Right atrium auricular region (tissue), 2 donors: ENCODE measurements at regions not wholly inside any gene's neighbourhood (a gene's known extent, or its start where the extent isn't known, plus 50 kb on each side); places are given as distances from the start of the nearest gene placed in this dataset.

Experiments
- DNase-seq: peaks from one replicate; pipeline ENCODE4 v3.0.0-alpha.2; 2019; ENCODE audit warnings: low spot score
- H3K27ac ChIP-seq, 2 donors: fragments of 200-600 bp; sonication (generic); 1 replicate in 1 of 2; 2 replicates in 1 of 2; pipeline ENCODE4 v1.5.1; 2016 to 2019
- H3K27me3 ChIP-seq, 2 donors: fragments of 200-600 bp; sonication (generic); one replicate each; pipeline versions ENCODE4 v1.5.1 to v1.6.0; 2017 to 2019
- H3K36me3 ChIP-seq: fragments of 200-600 bp; sonication (generic); one replicate; pipeline ENCODE4 v1.5.1; 2016
- H3K4me1 ChIP-seq, 2 donors: fragments of 200-600 bp; sonication (generic); one replicate each; pipeline versions ENCODE4 v1.5.1 to v1.6.0; 2017 to 2019
- H3K4me3 ChIP-seq, 2 donors: fragments of 200-600 bp; sonication (generic); 1 replicate in 1 of 2; 2 replicates in 1 of 2; pipeline ENCODE4 v1.5.1; 2017 to 2019; ENCODE audit warnings: mild to moderate bottlenecking in 1 of 2, moderate library complexity in 1 of 2
- H3K9me3 ChIP-seq, 2 donors: fragments of 200-600 bp; sonication (generic); one replicate each; pipeline ENCODE4 v1.5.1; 2019
- CTCF ChIP-seq, 2 donors: fragments of 200-600 bp; sonication (generic); IDR thresholded peaks; one replicate each; pipeline ENCODE4 v1.5.1; 2019; ENCODE audit warnings: antibody characterized with exemption in 2 of 2

- no peak overlapping the region for H3K27ac ChIP-seq
- no peak overlapping the region for H3K4me3 ChIP-seq
- H3K27me3 ChIP-seq, result no peaks in the 10 kb centered on the region
- TF ChIP-seq CTCF (IDR thresholded peaks at IDR 0.05), result no peak
- H3K36me3 ChIP-seq, result no peaks in the 10 kb centered on the region
- H3K9me3 ChIP-seq, result no peaks in the 10 kb centered on the region
- H3K4me1 ChIP-seq, result no peaks in the 10 kb centered on the region
- DNase-seq, result no peak
Observed at GRCh38 chr5:89411891-89412290, 528.9 kb upstream of the MEF2C start.

GRCh38 chr5:89407054-89407453, 524.1 kb upstream of the MEF2C start:
- Histone ChIP-seq H3K27ac (no peak overlapping the region), H3K4me3 (no peak overlapping the region), H3K27me3 (no peaks in the 10 kb centered on the region), H3K36me3 (no peaks in the 10 kb centered on the region), H3K4me1 (no peaks in the 10 kb centered on the region), H3K9me3 (no peaks in the 10 kb centered on the region)
- DNase-seq, result no peak
- TF ChIP-seq CTCF (IDR thresholded peaks at IDR 0.05), result no peak

- Histone ChIP-seq H3K27ac (no peak overlapping the region), H3K4me1 (no peaks in the 10 kb centered on the region), H3K27me3 (no peaks in the 10 kb centered on the region), H3K9me3 (no peaks in the 10 kb centered on the region), H3K4me3 (no peak overlapping the region), H3K36me3 (no peaks in the 10 kb centered on the region)
- no peak for DNase-seq
- TF ChIP-seq CTCF (IDR thresholded peaks at IDR 0.05), result no peak
Observed at GRCh38 chr5:89401659-89402058, 518.7 kb upstream of the MEF2C start.

DNA sequence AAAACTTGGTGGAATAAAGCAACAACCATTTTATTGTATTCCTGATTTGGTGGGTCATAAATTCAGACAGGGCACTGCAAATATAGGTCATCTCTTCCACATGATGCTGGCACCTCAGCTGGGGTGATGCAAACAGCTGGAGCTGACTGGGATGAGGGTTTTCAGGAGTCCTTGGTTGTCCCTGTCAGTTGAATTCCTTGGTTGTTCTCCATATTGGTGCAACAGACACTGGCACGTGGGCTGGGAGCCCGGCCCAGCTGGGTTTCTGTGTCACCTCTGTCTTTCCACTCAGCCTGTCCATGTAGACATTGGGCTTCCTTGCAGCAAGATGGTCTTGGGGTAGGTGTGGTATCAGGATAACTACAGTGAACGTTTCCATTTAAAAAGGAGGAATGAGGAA, 518.0 kb upstream of the MEF2C start:
- no peak for TF ChIP-seq CTCF (IDR thresholded peaks at IDR 0.05)
- H3K4me1 ChIP-seq, result no peaks in the 10 kb centered on the region
- H3K36me3 ChIP-seq, result no peaks in the 10 kb centered on the region
- DNase-seq, result no peak
- no peaks in the 10 kb centered on the region for H3K9me3 ChIP-seq
- no peak overlapping the region for H3K4me3 ChIP-seq
- no peaks in the 10 kb centered on the region for H3K27me3 ChIP-seq
- H3K27ac ChIP-seq, result no peak overlapping the region

GRCh38 chr5:89399548-89399947, 516.6 kb upstream of the MEF2C start:
- H3K27ac ChIP-seq, result no peak overlapping the region
- no peak for TF ChIP-seq CTCF (IDR thresholded peaks at IDR 0.05)

DNA sequence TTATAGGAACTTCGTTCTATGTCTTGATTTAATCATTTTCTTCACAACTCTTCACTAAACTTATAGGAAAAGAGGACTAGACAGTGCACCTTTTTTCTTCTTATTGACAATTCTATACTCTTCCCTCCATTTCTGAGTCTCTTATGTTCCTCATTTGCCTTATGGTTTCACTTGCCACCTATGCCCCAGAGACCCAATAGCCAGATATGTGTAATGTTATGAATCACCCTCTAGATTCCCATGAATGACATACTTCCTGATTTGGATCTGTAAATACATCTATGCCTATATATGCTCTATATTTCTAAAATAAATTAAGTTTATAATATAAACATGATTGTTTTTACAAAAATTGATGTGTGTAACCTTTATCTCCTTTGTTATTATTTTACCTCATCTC, 514.1 kb upstream of the MEF2C start:
- Histone ChIP-seq H3K27ac (peak overlapping the region in 1 of 2 donors; percentile 46), H3K36me3 (no peaks in the 10 kb centered on the region), H3K27me3 (no peaks in the 10 kb centered on the region), H3K4me1 (no peaks in the 10 kb centered on the region), H3K9me3 (no peaks in the 10 kb centered on the region), H3K4me3 (no peak overlapping the region)
- DNase-seq, result no peak
- no peak for TF ChIP-seq CTCF (IDR thresholded peaks at IDR 0.05)

More at GRCh38 chr5:89399548-89399947, 516.6 kb upstream of the MEF2C start:
- H3K4me1 ChIP-seq, result no peaks in the 10 kb centered on the region
- H3K9me3 ChIP-seq, result no peaks in the 10 kb centered on the region
- DNase-seq, result no peak
- H3K27me3 ChIP-seq, result no peaks in the 10 kb centered on the region
- no peak overlapping the region for H3K4me3 ChIP-seq
- no peaks in the 10 kb centered on the region for H3K36me3 ChIP-seq
